ENCODE measurements at regions not wholly inside any gene's neighbourhood (a gene's known extent, or its start where the extent isn't known, plus 50 kb on each side); places are given as distances from the start of the nearest gene placed in this dataset.

DNA sequence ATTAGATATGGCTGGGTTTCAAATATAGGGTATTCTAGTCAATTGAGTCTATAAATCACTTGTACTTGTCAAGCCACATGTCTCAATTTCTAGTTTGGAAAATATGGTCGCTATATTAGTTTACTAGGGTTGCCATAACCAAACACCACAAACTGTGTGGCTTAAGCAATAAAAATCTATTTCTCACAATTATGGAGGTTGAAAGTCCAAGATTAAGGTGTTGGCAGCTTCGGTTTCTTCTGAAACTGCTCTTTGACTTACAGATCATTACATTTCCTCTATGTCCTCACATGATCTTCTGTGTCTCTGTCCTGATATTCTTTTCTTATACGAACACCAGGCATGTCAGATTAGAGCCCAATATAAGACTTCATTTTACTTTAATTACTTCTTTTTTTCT, 55.8 kb upstream of the BASP1 start:
- Histone ChIP-seq H2AFZ (ENCODE audit: low read length) (no peak overlapping the region), H3K36me3 (replicated peaks; ENCODE audit: insufficient read depth, low read length) (no peaks in the 10 kb centered on the region), H3K27me3 (replicated peaks; ENCODE audit: insufficient read depth, low read length) (no peaks in the 10 kb centered on the region), H3K9me2 (replicated peaks; ENCODE audit: insufficient read depth, low read length) (no peaks in the 10 kb centered on the region), H3K9ac (ENCODE audit: low read length) (no peak overlapping the region), H3K9me3 (replicated peaks; ENCODE audit: insufficient read depth, low read length) (no peaks in the 10 kb centered on the region), H3K4me1 (ENCODE audit: low read length) (peaks cover 7% of the 10 kb centered on the region), H3K4me2 (ENCODE audit: low read depth, low read length) (no peak overlapping the region), H3F3A (ENCODE audit: insufficient read depth, low read length) (no peaks in the 10 kb centered on the region), H3K27ac (ENCODE audit: low read length) (no peak overlapping the region), H4K20me1 (ENCODE audit: insufficient read depth, low read length) (no peaks in the 10 kb centered on the region), H3K79me2 (ENCODE audit: low read length) (no peaks in the 10 kb centered on the region), H3K4me3 (ENCODE audit: low read length) (no peak overlapping the region)
- DNase-seq = no peak
- TF ChIP-seq EZH2 (optimal IDR thresholded peaks at IDR 0.05; ENCODE audit: low read depth, low read length) (no peak), EZH2phosphoT487 (IDR thresholded peaks at IDR 0.05; ENCODE audit: low read length) (no peak)
- TF ChIP-seq, protein P1, sequence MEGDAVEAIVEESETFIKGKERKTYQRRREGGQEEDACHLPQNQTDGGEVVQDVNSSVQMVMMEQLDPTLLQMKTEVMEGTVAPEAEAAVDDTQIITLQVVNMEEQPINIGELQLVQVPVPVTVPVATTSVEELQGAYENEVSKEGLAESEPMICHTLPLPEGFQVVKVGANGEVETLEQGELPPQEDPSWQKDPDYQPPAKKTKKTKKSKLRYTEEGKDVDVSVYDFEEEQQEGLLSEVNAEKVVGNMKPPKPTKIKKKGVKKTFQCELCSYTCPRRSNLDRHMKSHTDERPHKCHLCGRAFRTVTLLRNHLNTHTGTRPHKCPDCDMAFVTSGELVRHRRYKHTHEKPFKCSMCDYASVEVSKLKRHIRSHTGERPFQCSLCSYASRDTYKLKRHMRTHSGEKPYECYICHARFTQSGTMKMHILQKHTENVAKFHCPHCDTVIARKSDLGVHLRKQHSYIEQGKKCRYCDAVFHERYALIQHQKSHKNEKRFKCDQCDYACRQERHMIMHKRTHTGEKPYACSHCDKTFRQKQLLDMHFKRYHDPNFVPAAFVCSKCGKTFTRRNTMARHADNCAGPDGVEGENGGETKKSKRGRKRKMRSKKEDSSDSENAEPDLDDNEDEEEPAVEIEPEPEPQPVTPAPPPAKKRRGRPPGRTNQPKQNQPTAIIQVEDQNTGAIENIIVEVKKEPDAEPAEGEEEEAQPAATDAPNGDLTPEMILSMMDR (IDR thresholded peaks at IDR 0.05; ENCODE audit: low read length) = no peak

DNA sequence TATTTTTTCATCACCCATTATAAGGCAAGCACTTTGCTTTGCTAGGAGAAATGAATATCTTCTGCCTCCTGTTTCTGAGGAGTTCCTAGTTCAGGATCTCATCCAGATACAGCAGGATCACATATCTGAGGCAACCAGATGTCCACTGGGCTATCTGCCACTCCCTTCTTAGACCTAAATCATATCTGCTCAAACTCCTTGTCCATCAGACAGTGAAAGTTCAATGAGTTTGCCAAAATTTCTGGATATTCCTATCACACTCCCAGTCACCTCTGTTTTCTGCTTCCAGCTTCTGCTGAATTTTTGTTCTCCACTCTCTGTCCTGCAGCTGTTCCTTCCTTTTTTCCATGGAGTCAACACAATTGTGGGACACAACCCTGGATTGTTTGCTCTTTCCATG, 54.2 kb upstream of the BASP1 start:
- no peak overlapping the region for H3K27ac ChIP-seq (ENCODE audit: low read length)
- no peaks in the 10 kb centered on the region for H4K20me1 ChIP-seq (ENCODE audit: insufficient read depth, low read length)
- no peaks in the 10 kb centered on the region for H3F3A ChIP-seq (ENCODE audit: insufficient read depth, low read length)
- H3K4me1 ChIP-seq (ENCODE audit: low read length) = peaks cover 7% of the 10 kb centered on the region
- DNase-seq = no peak
- no peak overlapping the region for H3K4me3 ChIP-seq (ENCODE audit: low read length)
- no peaks in the 10 kb centered on the region for H3K9me2 ChIP-seq (replicated peaks; ENCODE audit: insufficient read depth, low read length)
- H2AFZ ChIP-seq (ENCODE audit: low read length) = no peak overlapping the region
- H3K36me3 ChIP-seq (replicated peaks; ENCODE audit: insufficient read depth, low read length) = no peaks in the 10 kb centered on the region
- H3K9ac ChIP-seq (ENCODE audit: low read length) = no peak overlapping the region
- no peaks in the 10 kb centered on the region for H3K79me2 ChIP-seq (ENCODE audit: low read length)
- no peaks in the 10 kb centered on the region for H3K27me3 ChIP-seq (replicated peaks; ENCODE audit: insufficient read depth, low read length)
- H3K4me2 ChIP-seq (ENCODE audit: low read depth, low read length) = no peak overlapping the region
- no peaks in the 10 kb centered on the region for H3K9me3 ChIP-seq (replicated peaks; ENCODE audit: insufficient read depth, low read length)
- TF ChIP-seq, protein P1 (IDR thresholded peaks at IDR 0.05; ENCODE audit: low read length) = no peak
- TF ChIP-seq EZH2 (optimal IDR thresholded peaks at IDR 0.05; ENCODE audit: low read depth, low read length) = no peak
- TF ChIP-seq EZH2phosphoT487 (IDR thresholded peaks at IDR 0.05; ENCODE audit: low read length) = no peak

DNA sequence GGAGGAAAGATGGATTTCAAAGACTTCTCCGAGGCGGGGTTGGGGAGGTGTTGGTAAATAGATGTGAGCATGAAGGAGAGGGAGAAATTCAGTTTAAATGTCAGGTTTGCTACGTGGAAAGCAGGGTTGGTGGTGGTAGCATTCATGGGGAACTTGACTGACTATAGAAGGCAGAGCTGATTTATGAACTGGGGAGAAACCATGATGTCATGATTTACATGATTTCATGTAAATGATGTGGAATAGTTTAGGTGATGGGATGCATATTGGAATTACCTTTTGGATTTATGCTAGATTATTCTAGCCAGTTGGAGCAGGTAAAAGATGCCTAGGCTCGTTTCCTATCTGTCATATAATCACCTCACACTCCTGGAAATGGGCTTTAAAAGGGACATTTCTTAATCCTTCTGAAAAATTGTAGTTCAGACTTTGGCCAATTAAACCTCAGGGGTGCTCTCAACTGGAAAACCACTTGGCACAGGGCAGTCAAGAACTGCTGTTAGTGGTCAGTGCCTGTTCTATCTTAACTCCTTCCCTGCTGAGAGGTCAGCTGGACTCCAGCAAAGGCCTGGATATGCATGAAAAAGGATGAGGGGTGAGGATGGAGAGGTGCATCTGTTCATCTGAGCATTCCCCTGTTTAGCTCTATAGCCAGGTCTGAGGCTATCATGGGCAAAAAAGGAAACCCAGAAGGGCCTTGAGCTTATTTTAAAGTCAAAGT, 50.1 kb upstream of the BASP1 start:
- Histone ChIP-seq H2AFZ (ENCODE audit: low read length) (no peak overlapping the region), H3K9ac (ENCODE audit: low read length) (no peak overlapping the region), H3K9me3 (replicated peaks; ENCODE audit: insufficient read depth, low read length) (no peaks in the 10 kb centered on the region), H3K27ac (ENCODE audit: low read length) (no peak overlapping the region), H3K79me2 (ENCODE audit: low read length) (no peaks in the 10 kb centered on the region), H3K36me3 (replicated peaks; ENCODE audit: insufficient read depth, low read length) (no peaks in the 10 kb centered on the region), H3K4me1 (ENCODE audit: low read length) (peaks cover 7% of the 10 kb centered on the region), H3K27me3 (replicated peaks; ENCODE audit: insufficient read depth, low read length) (no peaks in the 10 kb centered on the region), H3K9me2 (replicated peaks; ENCODE audit: insufficient read depth, low read length) (no peaks in the 10 kb centered on the region), H4K20me1 (ENCODE audit: insufficient read depth, low read length) (no peaks in the 10 kb centered on the region), H3K4me2 (ENCODE audit: low read depth, low read length) (no peak overlapping the region), H3F3A (ENCODE audit: insufficient read depth, low read length) (no peaks in the 10 kb centered on the region), H3K4me3 (ENCODE audit: low read length) (no peak overlapping the region)
- no peak for DNase-seq
- TF ChIP-seq, protein P1 (IDR thresholded peaks at IDR 0.05; ENCODE audit: low read length) = no peak
- TF ChIP-seq EZH2 (optimal IDR thresholded peaks at IDR 0.05; ENCODE audit: low read depth, low read length) (no peak), EZH2phosphoT487 (IDR thresholded peaks at IDR 0.05; ENCODE audit: low read length) (no peak)
